Calu3 (cell line): ENCODE measurements at regions not wholly inside any gene's neighbourhood (a gene's known extent, or its start where the extent isn't known, plus 50 kb on each side); places are given as distances from the start of the nearest gene placed in this dataset.
A peak's percentile ranks its signal among the peaks of the same experiment; 100 is the strongest.

ENCODE experiments used
- BruUV-seq: library from RNA; stranded (reverse); fragments of 400-500 nt; replicated peaks from 2 replicates; lab custom pipeline; 2021; lab: Mats Ljungman, UMichigan
- CTCF ChIA-PET: fragments of 300-600 bp; sonication (Branson Sonifier 250); formaldehyde crosslinking; loops from one replicate; lab custom pipeline; 2022; ENCODE audit warnings: antibody characterized with exemption; lab: Charles Lee
- DNase-seq: peaks from one replicate; pipeline ENCODE4 v3.0.0; 2022
- H3K27ac Mint-ChIP-seq: one replicate; pipeline ENCODE4 v1.8.0; 2022; ENCODE audit warnings: mixed read lengths; ENCODE audit not compliant: unreplicated experiment
- H3K27me3 Mint-ChIP-seq: one replicate; pipeline ENCODE4 v1.8.0; 2022; ENCODE audit warnings: mixed read lengths; ENCODE audit not compliant: unreplicated experiment
- H3K36me3 Mint-ChIP-seq: one replicate; pipeline ENCODE4 v1.8.0; 2022; ENCODE audit warnings: mild to moderate bottlenecking, moderate library complexity, mixed read lengths; ENCODE audit not compliant: insufficient read depth, unreplicated experiment
- H3K4me1 Mint-ChIP-seq: one replicate; pipeline ENCODE4 v1.8.0; 2022; ENCODE audit warnings: mild to moderate bottlenecking, low read depth, mixed read lengths; ENCODE audit not compliant: unreplicated experiment
- H3K4me3 Mint-ChIP-seq: one replicate; pipeline ENCODE4 v1.8.0; 2022; ENCODE audit warnings: mild to moderate bottlenecking, low read depth, moderate library complexity, mixed read lengths; ENCODE audit not compliant: unreplicated experiment
- H3K9me3 Mint-ChIP-seq: one replicate; pipeline ENCODE4 v1.8.0; 2022; ENCODE audit warnings: low read depth, mixed read lengths; ENCODE audit not compliant: unreplicated experiment
- intact Hi-C: fragments of 100-400 bp; cut with micrococcal nuclease; formaldehyde crosslinking; loops from one replicate; pipeline ENCODE4 v1.10.0; 2022; ENCODE audit not compliant: unreplicated experiment
- TF ChIP-seq, protein P1 (sequence below): fragments of 200-600 bp; IDR thresholded peaks from one replicate; pipeline ENCODE4 v1.8.0; 2022; ENCODE audit warnings: antibody characterized with exemption; ENCODE audit not compliant: unreplicated experiment

DNA sequence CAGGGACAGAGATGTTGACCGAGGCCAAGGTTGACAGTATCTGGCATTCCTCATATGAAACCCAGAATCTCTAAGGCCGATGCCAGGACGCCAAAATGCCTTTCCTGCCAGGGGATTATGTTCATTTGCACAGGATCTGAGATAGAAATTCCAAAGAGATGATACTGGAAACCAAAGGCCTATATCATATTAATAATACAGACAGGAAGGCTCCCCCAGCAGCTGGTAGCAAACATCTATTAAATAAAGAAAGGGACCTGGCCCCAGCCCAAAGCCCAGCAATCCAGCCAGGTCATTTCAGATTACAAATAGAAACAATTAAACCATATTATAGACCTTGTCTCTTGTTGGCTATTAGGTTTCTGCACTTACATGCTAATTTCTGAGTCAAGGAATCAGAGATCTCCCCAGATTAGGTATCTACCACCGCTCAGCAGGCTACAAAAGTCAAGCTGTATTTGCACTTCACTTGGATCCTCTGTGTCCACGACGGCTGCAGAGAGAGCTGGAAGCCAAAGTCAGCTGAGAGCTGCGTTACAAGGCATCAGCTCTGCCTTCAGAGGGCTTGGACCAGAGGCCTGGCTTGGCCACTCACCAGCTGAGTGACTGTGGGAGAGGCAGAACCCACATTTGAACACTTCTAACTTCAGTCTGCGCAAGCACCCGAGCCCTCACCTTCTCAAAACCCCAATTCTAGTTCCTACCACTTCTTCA lies 269.3 kb upstream of the SIX2 start:
- no TSS peak for BruUV-seq
- no peak for DNase-seq
- CTCF ChIA-PET, result no interaction called here
- Mint-ChIP-seq H3K27ac (no peak overlapping the region), H3K27me3 (no peaks in the 10 kb centered on the region), H3K36me3 (no peaks in the 10 kb centered on the region), H3K4me1 (peaks cover 41% of the 10 kb centered on the region), H3K9me3 (no peaks in the 10 kb centered on the region), H3K4me3 (no peak overlapping the region)
- TF ChIP-seq, protein P1, sequence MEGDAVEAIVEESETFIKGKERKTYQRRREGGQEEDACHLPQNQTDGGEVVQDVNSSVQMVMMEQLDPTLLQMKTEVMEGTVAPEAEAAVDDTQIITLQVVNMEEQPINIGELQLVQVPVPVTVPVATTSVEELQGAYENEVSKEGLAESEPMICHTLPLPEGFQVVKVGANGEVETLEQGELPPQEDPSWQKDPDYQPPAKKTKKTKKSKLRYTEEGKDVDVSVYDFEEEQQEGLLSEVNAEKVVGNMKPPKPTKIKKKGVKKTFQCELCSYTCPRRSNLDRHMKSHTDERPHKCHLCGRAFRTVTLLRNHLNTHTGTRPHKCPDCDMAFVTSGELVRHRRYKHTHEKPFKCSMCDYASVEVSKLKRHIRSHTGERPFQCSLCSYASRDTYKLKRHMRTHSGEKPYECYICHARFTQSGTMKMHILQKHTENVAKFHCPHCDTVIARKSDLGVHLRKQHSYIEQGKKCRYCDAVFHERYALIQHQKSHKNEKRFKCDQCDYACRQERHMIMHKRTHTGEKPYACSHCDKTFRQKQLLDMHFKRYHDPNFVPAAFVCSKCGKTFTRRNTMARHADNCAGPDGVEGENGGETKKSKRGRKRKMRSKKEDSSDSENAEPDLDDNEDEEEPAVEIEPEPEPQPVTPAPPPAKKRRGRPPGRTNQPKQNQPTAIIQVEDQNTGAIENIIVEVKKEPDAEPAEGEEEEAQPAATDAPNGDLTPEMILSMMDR, result no peak
- intact Hi-C loops, result no loop called here

DNA sequence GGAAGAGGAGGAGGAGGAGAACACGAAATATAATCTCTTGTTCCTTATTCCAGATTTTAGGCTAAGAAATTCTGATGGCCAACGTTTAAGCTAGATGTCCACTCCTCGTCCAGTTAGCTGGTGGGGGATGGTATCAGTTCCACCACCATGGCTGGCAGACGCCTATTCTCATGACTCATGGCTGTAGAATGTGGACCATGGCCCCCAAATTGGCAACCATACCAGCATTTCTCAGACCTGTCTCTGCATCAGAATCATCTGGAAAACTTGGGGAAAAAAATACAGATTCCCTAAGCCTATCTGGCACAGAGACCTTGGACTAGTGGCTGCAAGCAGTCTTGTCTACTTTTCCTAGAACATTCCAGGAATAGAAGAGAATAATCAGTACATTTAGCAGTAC lies 267.7 kb upstream of the SIX2 start:
- H3K27ac Mint-ChIP-seq, result peak overlapping the region; percentile 17
- no peak overlapping the region for H3K4me3 Mint-ChIP-seq
- H3K4me1 Mint-ChIP-seq, result peaks cover 49% of the 10 kb centered on the region
- H3K9me3 Mint-ChIP-seq, result no peaks in the 10 kb centered on the region
- intact Hi-C loops, result no loop called here
- H3K27me3 Mint-ChIP-seq, result no peaks in the 10 kb centered on the region
- peak; percentile 15 for DNase-seq
- TF ChIP-seq, protein P1, result no peak
- no peaks in the 10 kb centered on the region for H3K36me3 Mint-ChIP-seq
- BruUV-seq, result no TSS peak
- CTCF ChIA-PET, result no interaction called here

- H3K27me3 Mint-ChIP-seq, result no peaks in the 10 kb centered on the region
- DNase-seq, result no peak
- no TSS peak for BruUV-seq
- peaks cover 49% of the 10 kb centered on the region for H3K4me1 Mint-ChIP-seq
- TF ChIP-seq, protein P1, result no peak
- no peak overlapping the region for H3K4me3 Mint-ChIP-seq
- H3K36me3 Mint-ChIP-seq, result no peaks in the 10 kb centered on the region
- CTCF ChIA-PET, result no interaction called here
- no peaks in the 10 kb centered on the region for H3K9me3 Mint-ChIP-seq
- peak overlapping the region; percentile 30 for H3K27ac Mint-ChIP-seq
- intact Hi-C loops, result loop anchor here (2.0 kb wide), 1 partner anchor 55 kb away; no protein-coding TSS in a partner anchor
Measured at GRCh38 chr2:45275806-45276205, 266.6 kb upstream of the SIX2 start.

GRCh38 chr2:45275242-45275805 lies 266.1 kb upstream of the SIX2 start:
- H3K27me3 Mint-ChIP-seq, result no peaks in the 10 kb centered on the region
- H3K36me3 Mint-ChIP-seq, result no peaks in the 10 kb centered on the region
- no peaks in the 10 kb centered on the region for H3K9me3 Mint-ChIP-seq
- CTCF ChIA-PET, result no interaction called here
- BruUV-seq, result no TSS peak
- H3K4me3 Mint-ChIP-seq, result no peak overlapping the region
- H3K27ac Mint-ChIP-seq, result peak overlapping the region; percentile 30
- intact Hi-C loops, result loop anchor here (2.0 kb wide), 1 partner anchor 55 kb away; no protein-coding TSS in a partner anchor
- DNase-seq, result peak; percentile 47
- H3K4me1 Mint-ChIP-seq, result peaks cover 49% of the 10 kb centered on the region
- TF ChIP-seq, protein P1, result no peak
